GM23338 (cell line): ENCODE measurements at regions not wholly inside any gene's neighbourhood (a gene's known extent, or its start where the extent isn't known, plus 50 kb on each side); places are given as distances from the start of the nearest gene placed in this dataset.

ENCODE experiments used
- ATAC-seq: fragments of 200-7000 bp; cut with Tn5 transposase; 3 replicates; pipeline ENCODE4 v1.9.1; 2020
- DNase-seq: peaks from one replicate; pipeline ENCODE4 v3.0.0-alpha.2; 2015; ENCODE audit warnings: low spot score
- H2AFZ ChIP-seq: fragments of 200-600 bp; sonication (generic); 2 replicates; pipeline ENCODE4 v1.8.0; 2016; ENCODE audit warnings: antibody characterized with exemption, mild to moderate bottlenecking, moderate library complexity
- H3F3A ChIP-seq: fragments of 200-600 bp; sonication (generic); replicated peaks from 2 replicates; pipeline ENCODE4 v1.8.0; 2017; ENCODE audit warnings: antibody characterized with exemption, mixed run types, low read depth
- H3K27ac ChIP-seq: fragments of 200-600 bp; sonication (generic); 2 replicates; pipeline ENCODE4 v1.6.1; 2016; ENCODE audit warnings: low read depth
- H3K27me3 ChIP-seq: fragments of 200-600 bp; sonication (generic); 2 replicates; pipeline ENCODE4 v1.8.0; 2016; ENCODE audit warnings: mild to moderate bottlenecking, mixed run types, moderate library complexity; ENCODE audit not compliant: insufficient read depth
- H3K36me3 ChIP-seq: fragments of 200-600 bp; sonication (generic); 2 replicates; pipeline ENCODE4 v1.8.0; 2016; ENCODE audit warnings: mild to moderate bottlenecking; ENCODE audit not compliant: insufficient read depth
- H3K4me1 ChIP-seq: fragments of 200-600 bp; sonication (generic); 2 replicates; pipeline ENCODE4 v1.8.0; 2016; ENCODE audit warnings: mild to moderate bottlenecking, moderate library complexity; ENCODE audit not compliant: insufficient read depth
- H3K4me2 ChIP-seq: fragments of 200-600 bp; sonication (generic); 2 replicates; pipeline ENCODE4 v1.7.1; 2017; ENCODE audit warnings: mixed run types
- H3K4me3 ChIP-seq: fragments of 200-600 bp; sonication (generic); 2 replicates; pipeline ENCODE4 v1.6.1; 2016; ENCODE audit warnings: mixed run types
- H3K79me2 ChIP-seq: fragments of 200-600 bp; sonication (generic); replicated peaks from 2 replicates; pipeline ENCODE4 v1.8.0; 2017; ENCODE audit warnings: mild to moderate bottlenecking; ENCODE audit not compliant: insufficient read depth
- H3K9me2 ChIP-seq: fragments of 200-600 bp; sonication (generic); 2 replicates; pipeline ENCODE4 v1.8.0; 2017; ENCODE audit not compliant: insufficient read depth
- H4K20me1 ChIP-seq: fragments of 200-600 bp; sonication (generic); replicated peaks from 2 replicates; pipeline ENCODE4 v1.8.0; 2017; ENCODE audit warnings: mild to moderate bottlenecking; ENCODE audit not compliant: insufficient read depth
- H3K27ac Mint-ChIP-seq: 2 replicates; pipeline ENCODE4 v1.8.0; 2020; ENCODE audit warnings: inconsistent platforms, mild to moderate bottlenecking, moderate library complexity, mixed read lengths
- H3K27me3 Mint-ChIP-seq: 3 replicates; pipeline ENCODE4 v1.8.0; 2022; ENCODE audit warnings: low read depth, mild to moderate bottlenecking, moderate library complexity, mixed read lengths, inconsistent platforms; ENCODE audit not compliant: insufficient read depth, poor library complexity
- H3K36me3 Mint-ChIP-seq: 3 replicates; pipeline ENCODE4 v1.8.0; 2021; ENCODE audit warnings: low read depth, mild to moderate bottlenecking, inconsistent platforms, moderate library complexity, mixed read lengths
- H3K4me1 Mint-ChIP-seq: 3 replicates; pipeline ENCODE4 v1.8.0; 2020; ENCODE audit warnings: mild to moderate bottlenecking, inconsistent platforms, mixed read lengths
- H3K4me3 Mint-ChIP-seq: 3 replicates; pipeline ENCODE4 v1.8.0; 2021; ENCODE audit warnings: moderate library complexity, mild to moderate bottlenecking, inconsistent platforms, mixed read lengths
- H3K9me3 Mint-ChIP-seq: 3 replicates; pipeline ENCODE4 v1.8.0; 2020; ENCODE audit warnings: moderate library complexity, mild to moderate bottlenecking, inconsistent platforms, mixed read lengths
- ETS1 ChIP-seq: IDR thresholded peaks from 2 replicates; pipeline ENCODE4 v1.6.1; 2016; ENCODE audit warnings: antibody characterized with exemption
- EZH2 ChIP-seq: fragments of 200-600 bp; sonication (generic); IDR thresholded peaks from one replicate; pipeline ENCODE4 v1.8.0; 2017; ENCODE audit warnings: antibody characterized with exemption, mild to moderate bottlenecking, low read depth; ENCODE audit not compliant: unreplicated experiment
- EZH2phosphoT487 ChIP-seq: fragments of 200-600 bp; sonication (generic); IDR thresholded peaks from one replicate; pipeline ENCODE4 v1.8.1; 2018; ENCODE audit warnings: antibody characterized with exemption; ENCODE audit not compliant: unreplicated experiment
- JUNB ChIP-seq: IDR thresholded peaks from one replicate; pipeline ENCODE4 v1.6.1; 2016; ENCODE audit warnings: antibody characterized with exemption; ENCODE audit not compliant: unreplicated experiment
- NANOG ChIP-seq: IDR thresholded peaks from 2 replicates; pipeline ENCODE4 v1.6.1; 2016; ENCODE audit warnings: antibody characterized with exemption, borderline replicate concordance
- POLR2AphosphoS5 ChIP-seq: IDR thresholded peaks from 2 replicates; pipeline ENCODE4 v1.6.1; 2016; ENCODE audit warnings: antibody characterized with exemption, low read depth
- REST ChIP-seq: IDR thresholded peaks from one replicate; pipeline ENCODE4 v1.6.1; 2018; ENCODE audit warnings: antibody characterized with exemption; ENCODE audit not compliant: unreplicated experiment
- STAT1 ChIP-seq: IDR thresholded peaks from one replicate; pipeline ENCODE4 v1.6.1; 2016; ENCODE audit warnings: antibody characterized with exemption; ENCODE audit not compliant: unreplicated experiment
- ZNF114 ChIP-seq: fragments of 250-450 bp; sonication (Bioruptor Pico); IDR thresholded peaks from 2 replicates; pipeline ENCODE4 v1.5.0; 2020; ENCODE audit warnings: mild to moderate bottlenecking, moderate library complexity
- ZNF331 ChIP-seq: fragments of 250-450 bp; sonication (Bioruptor Pico); IDR thresholded peaks from 2 replicates; pipeline ENCODE4 v1.5.0; 2020; ENCODE audit warnings: low read depth, mild to moderate bottlenecking, moderate library complexity
- TF ChIP-seq, protein P1 (sequence below): fragments of 250-450 bp; sonication (Bioruptor Pico); IDR thresholded peaks from 2 replicates; pipeline ENCODE4 v1.5.0; 2020; ENCODE audit warnings: mild to moderate bottlenecking, moderate library complexity

GRCh38 chr13:73751290-73751689, 382.9 kb downstream of the KLF12 start:
- no peak overlapping the region for H3K27ac Mint-ChIP-seq
- no peaks in the 10 kb centered on the region for H3K9me2 ChIP-seq
- TF ChIP-seq POLR2AphosphoS5 (no peak), REST (no peak), EZH2phosphoT487 (no peak), NANOG (no peak), ZNF331 (no peak), ETS1 (no peak)
- no peak overlapping the region for H3K4me3 ChIP-seq
- DNase-seq (no peak), ATAC-seq (no peak)
- H3K79me2 ChIP-seq = no peaks in the 10 kb centered on the region
- peaks cover 2% of the 10 kb centered on the region for H3K27me3 Mint-ChIP-seq
- no peaks in the 10 kb centered on the region for H3F3A ChIP-seq
- H3K27ac ChIP-seq = no peak overlapping the region
- H3K4me2 ChIP-seq = no peak overlapping the region
- H3K27me3 ChIP-seq = no peaks in the 10 kb centered on the region
- no peak overlapping the region for H3K4me3 Mint-ChIP-seq
- H4K20me1 ChIP-seq = no peaks in the 10 kb centered on the region
- H2AFZ ChIP-seq = no peak overlapping the region
- peaks cover 7% of the 10 kb centered on the region; the same call in 2 of the 3 replicates for H3K36me3 Mint-ChIP-seq
- H3K4me1 Mint-ChIP-seq = peaks cover 18% of the 10 kb centered on the region
- H3K9me3 Mint-ChIP-seq = peaks cover 4% of the 10 kb centered on the region; the same call in 1 of the 3 replicates
- H3K36me3 ChIP-seq = no peaks in the 10 kb centered on the region
- H3K4me1 ChIP-seq = peaks cover 15% of the 10 kb centered on the region

DNA sequence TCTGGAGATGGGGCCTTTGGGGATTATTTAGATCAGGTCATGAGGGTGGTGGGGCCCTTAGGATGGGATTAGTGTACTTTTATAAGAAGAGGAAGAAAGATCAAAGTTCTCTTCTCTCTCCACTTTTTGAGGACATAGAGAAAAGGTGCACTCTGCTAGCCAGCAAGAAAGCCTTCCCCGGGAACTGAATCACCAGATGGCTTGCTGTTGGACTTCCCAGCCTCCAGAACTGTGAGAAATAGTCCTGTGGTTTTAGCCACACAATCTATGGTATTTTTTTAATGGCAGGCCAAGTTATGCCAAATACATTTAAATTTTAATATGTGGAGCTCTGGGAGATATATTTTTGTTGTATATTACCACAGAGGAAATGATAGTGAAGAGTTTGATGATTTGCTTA, 385.8 kb downstream of the KLF12 start:
- no peak overlapping the region for H2AFZ ChIP-seq
- H3K4me1 ChIP-seq = no peaks in the 10 kb centered on the region
- Mint-ChIP-seq H3K36me3 (peaks cover 7% of the 10 kb centered on the region; the same call in 2 of the 3 replicates), H3K9me3 (peaks cover 4% of the 10 kb centered on the region; the same call in 1 of the 3 replicates), H3K4me3 (no peak overlapping the region), H3K27me3 (peaks cover 2% of the 10 kb centered on the region), H3K27ac (no peak overlapping the region), H3K4me1 (peaks cover 2% of the 10 kb centered on the region; the same call in 1 of the 3 replicates)
- H3K27ac ChIP-seq = no peak overlapping the region
- ATAC-seq (no peak), DNase-seq (no peak)
- no peak overlapping the region for H3K4me2 ChIP-seq
- no peaks in the 10 kb centered on the region for H3K9me2 ChIP-seq
- H3K36me3 ChIP-seq = no peaks in the 10 kb centered on the region
- no peaks in the 10 kb centered on the region for H3K79me2 ChIP-seq
- no peaks in the 10 kb centered on the region for H3F3A ChIP-seq
- no peak overlapping the region for H3K4me3 ChIP-seq
- no peaks in the 10 kb centered on the region for H3K27me3 ChIP-seq
- H4K20me1 ChIP-seq = no peaks in the 10 kb centered on the region
- TF ChIP-seq JUNB (no peak), EZH2phosphoT487 (no peak), STAT1 (no peak), NANOG (no peak), ZNF114 (CRISPR knock-in tag) (no peak), EZH2 (no peak), POLR2AphosphoS5 (no peak)
- TF ChIP-seq, protein P1, sequence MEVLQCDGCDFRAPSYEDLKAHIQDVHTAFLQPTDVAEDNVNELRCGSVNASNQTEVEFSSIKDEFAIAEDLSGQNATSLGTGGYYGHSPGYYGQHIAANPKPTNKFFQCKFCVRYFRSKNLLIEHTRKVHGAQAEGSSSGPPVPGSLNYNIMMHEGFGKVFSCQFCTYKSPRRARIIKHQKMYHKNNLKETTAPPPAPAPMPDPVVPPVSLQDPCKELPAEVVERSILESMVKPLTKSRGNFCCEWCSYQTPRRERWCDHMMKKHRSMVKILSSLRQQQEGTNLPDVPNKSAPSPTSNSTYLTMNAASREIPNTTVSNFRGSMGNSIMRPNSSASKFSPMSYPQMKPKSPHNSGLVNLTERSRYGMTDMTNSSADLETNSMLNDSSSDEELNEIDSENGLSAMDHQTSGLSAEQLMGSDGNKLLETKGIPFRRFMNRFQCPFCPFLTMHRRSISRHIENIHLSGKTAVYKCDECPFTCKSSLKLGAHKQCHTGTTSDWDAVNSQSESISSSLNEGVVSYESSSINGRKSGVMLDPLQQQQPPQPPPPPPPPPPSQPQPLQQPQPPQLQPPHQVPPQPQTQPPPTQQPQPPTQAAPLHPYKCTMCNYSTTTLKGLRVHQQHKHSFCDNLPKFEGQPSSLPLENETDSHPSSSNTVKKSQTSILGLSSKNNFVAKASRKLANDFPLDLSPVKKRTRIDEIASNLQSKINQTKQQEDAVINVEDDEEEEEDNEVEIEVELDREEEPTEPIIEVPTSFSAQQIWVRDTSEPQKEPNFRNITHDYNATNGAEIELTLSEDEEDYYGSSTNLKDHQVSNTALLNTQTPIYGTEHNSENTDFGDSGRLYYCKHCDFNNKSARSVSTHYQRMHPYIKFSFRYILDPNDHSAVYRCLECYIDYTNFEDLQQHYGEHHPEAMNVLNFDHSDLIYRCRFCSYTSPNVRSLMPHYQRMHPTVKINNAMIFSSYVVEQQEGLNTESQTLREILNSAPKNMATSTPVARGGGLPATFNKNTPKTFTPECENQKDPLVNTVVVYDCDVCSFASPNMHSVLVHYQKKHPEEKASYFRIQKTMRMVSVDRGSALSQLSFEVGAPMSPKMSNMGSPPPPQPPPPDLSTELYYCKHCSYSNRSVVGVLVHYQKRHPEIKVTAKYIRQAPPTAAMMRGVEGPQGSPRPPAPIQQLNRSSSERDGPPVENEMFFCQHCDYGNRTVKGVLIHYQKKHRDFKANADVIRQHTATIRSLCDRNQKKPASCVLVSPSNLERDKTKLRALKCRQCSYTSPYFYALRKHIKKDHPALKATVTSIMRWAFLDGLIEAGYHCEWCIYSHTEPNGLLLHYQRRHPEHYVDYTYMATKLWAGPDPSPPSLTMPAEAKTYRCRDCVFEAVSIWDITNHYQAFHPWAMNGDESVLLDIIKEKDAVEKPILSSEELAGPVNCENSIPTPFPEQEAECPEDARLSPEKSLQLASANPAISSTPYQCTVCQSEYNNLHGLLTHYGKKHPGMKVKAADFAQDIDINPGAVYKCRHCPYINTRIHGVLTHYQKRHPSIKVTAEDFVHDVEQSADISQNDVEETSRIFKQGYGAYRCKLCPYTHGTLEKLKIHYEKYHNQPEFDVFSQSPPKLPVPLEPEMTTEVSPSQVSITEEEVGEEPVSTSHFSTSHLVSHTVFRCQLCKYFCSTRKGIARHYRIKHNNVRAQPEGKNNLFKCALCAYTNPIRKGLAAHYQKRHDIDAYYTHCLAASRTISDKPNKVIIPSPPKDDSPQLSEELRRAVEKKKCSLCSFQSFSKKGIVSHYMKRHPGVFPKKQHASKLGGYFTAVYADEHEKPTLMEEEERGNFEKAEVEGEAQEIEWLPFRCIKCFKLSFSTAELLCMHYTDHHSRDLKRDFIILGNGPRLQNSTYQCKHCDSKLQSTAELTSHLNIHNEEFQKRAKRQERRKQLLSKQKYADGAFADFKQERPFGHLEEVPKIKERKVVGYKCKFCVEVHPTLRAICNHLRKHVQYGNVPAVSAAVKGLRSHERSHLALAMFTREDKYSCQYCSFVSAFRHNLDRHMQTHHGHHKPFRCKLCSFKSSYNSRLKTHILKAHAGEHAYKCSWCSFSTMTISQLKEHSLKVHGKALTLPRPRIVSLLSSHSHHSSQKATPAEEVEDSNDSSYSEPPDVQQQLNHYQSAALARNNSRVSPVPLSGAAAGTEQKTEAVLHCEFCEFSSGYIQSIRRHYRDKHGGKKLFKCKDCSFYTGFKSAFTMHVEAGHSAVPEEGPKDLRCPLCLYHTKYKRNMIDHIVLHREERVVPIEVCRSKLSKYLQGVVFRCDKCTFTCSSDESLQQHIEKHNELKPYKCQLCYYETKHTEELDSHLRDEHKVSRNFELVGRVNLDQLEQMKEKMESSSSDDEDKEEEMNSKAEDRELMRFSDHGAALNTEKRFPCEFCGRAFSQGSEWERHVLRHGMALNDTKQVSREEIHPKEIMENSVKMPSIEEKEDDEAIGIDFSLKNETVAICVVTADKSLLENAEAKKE = no peak
